H9 (cell line): ENCODE measurements at regions not wholly inside any gene's neighbourhood (a gene's known extent, or its start where the extent isn't known, plus 50 kb on each side); places are given as distances from the start of the nearest gene placed in this dataset.

Experiments used
- DNase-seq: peaks from one replicate; pipeline ENCODE4 v3.0.0-alpha.2; 2017
- H2AFZ ChIP-seq: one replicate; pipeline ENCODE4 v1.6.1; 2013; ENCODE audit warnings: mild to moderate bottlenecking, low read length, control low read depth, moderate library complexity
- H2AK5ac ChIP-seq: 2 replicates; pipeline ENCODE4 v1.6.1; 2013; ENCODE audit warnings: low read length, control low read depth, mixed read lengths; ENCODE audit not compliant: insufficient read length
- H2BK120ac ChIP-seq: one replicate; pipeline ENCODE4 v1.6.1; 2013; ENCODE audit warnings: low read depth, mild to moderate bottlenecking, low read length, control low read depth, inconsistent platforms; ENCODE audit not compliant: poor library complexity, severe bottlenecking
- H2BK12ac ChIP-seq: 2 replicates; pipeline ENCODE4 v1.6.1; 2013; ENCODE audit warnings: low read length, control low read depth, mixed read lengths, low read depth; ENCODE audit not compliant: insufficient read length
- H2BK15ac ChIP-seq: 2 replicates; pipeline ENCODE4 v1.6.1; 2013; ENCODE audit warnings: low read depth, low read length, control low read depth
- H2BK20ac ChIP-seq: one replicate; pipeline ENCODE4 v1.6.1; 2013; ENCODE audit warnings: low read depth, mild to moderate bottlenecking, low read length, control low read depth, inconsistent platforms; ENCODE audit not compliant: poor library complexity, severe bottlenecking
- H2BK5ac ChIP-seq: 2 replicates; pipeline ENCODE4 v1.6.1; 2013; ENCODE audit warnings: low read length, control low read depth, mixed read lengths; ENCODE audit not compliant: insufficient read length
- H3K14ac ChIP-seq: 2 replicates; pipeline ENCODE4 v1.6.1; 2013; ENCODE audit warnings: low read length, control low read depth; ENCODE audit not compliant: insufficient read depth
- H3K18ac ChIP-seq: 2 replicates; pipeline ENCODE4 v1.6.1; 2013; ENCODE audit warnings: low read depth, mild to moderate bottlenecking, mixed read lengths, low read length, control low read depth; ENCODE audit not compliant: insufficient read length
- H3K23ac ChIP-seq: 2 replicates; pipeline ENCODE4 v1.6.1; 2013; ENCODE audit warnings: low read length, control low read depth, mixed read lengths, low read depth; ENCODE audit not compliant: insufficient read length
- H3K23me2 ChIP-seq: 2 replicates; pipeline ENCODE4 v1.6.1; 2013; ENCODE audit warnings: low read depth, mild to moderate bottlenecking, mixed read lengths, low read length, control low read depth; ENCODE audit not compliant: insufficient read length, poor library complexity, severe bottlenecking
- H3K27ac ChIP-seq: 2 replicates; pipeline ENCODE4 v1.5.1; 2013; ENCODE audit warnings: low read length, control low read depth, mixed read lengths, low read depth; ENCODE audit not compliant: insufficient read length
- H3K27me3 ChIP-seq: 2 replicates; pipeline ENCODE4 v1.6.1; 2013; ENCODE audit warnings: low read length, control low read depth, inconsistent platforms; ENCODE audit not compliant: insufficient read depth
- H3K4ac ChIP-seq: 2 replicates; pipeline ENCODE4 v1.6.1; 2013; ENCODE audit warnings: low read depth, mild to moderate bottlenecking, control low read depth, inconsistent platforms, low read length, moderate library complexity
- H3K4me1 ChIP-seq: 2 replicates; pipeline ENCODE4 v1.6.1; 2013; ENCODE audit warnings: low read length, control low read depth, inconsistent platforms; ENCODE audit not compliant: insufficient read depth
- H3K4me2 ChIP-seq: 2 replicates; pipeline ENCODE4 v1.6.1; 2013; ENCODE audit warnings: low read length, control low read depth, mixed read lengths; ENCODE audit not compliant: insufficient read length, insufficient read depth
- H3K56ac ChIP-seq: 2 replicates; pipeline ENCODE4 v1.6.1; 2013; ENCODE audit warnings: low read depth, mild to moderate bottlenecking, mixed read lengths, low read length, control low read depth; ENCODE audit not compliant: insufficient read length
- H3K79me1 ChIP-seq: 2 replicates; pipeline ENCODE4 v1.6.1; 2013; ENCODE audit warnings: low read depth, mild to moderate bottlenecking, moderate library complexity, low read length, control low read depth, inconsistent platforms; ENCODE audit not compliant: insufficient read depth, poor library complexity, severe bottlenecking
- H3K79me2 ChIP-seq: 2 replicates; pipeline ENCODE4 v1.6.1; 2013; ENCODE audit warnings: low read length, control low read depth, inconsistent platforms; ENCODE audit not compliant: insufficient read depth
- H3K9ac ChIP-seq: 2 replicates; pipeline ENCODE4 v1.6.1; 2013; ENCODE audit warnings: low read length, control low read depth, mixed read lengths; ENCODE audit not compliant: insufficient read length; ENCODE audit errors: extremely low read depth
- H3K9me3 ChIP-seq: one replicate; pipeline ENCODE4 v1.6.1; 2013; ENCODE audit warnings: low read depth, low read length, inconsistent platforms; ENCODE audit not compliant: control insufficient read depth
- H3T11ph ChIP-seq: one replicate; pipeline ENCODE4 v1.6.1; 2013; ENCODE audit warnings: mild to moderate bottlenecking, low read length, control low read depth, inconsistent platforms
- H4K20me1 ChIP-seq: one replicate; pipeline ENCODE4 v1.6.1; 2013; ENCODE audit not compliant: control insufficient read depth, insufficient read length, insufficient read depth
- H4K5ac ChIP-seq: 2 replicates; pipeline ENCODE4 v1.6.1; 2013; ENCODE audit warnings: low read depth, mild to moderate bottlenecking, mixed read lengths, low read length, control low read depth; ENCODE audit not compliant: insufficient read length
- H4K8ac ChIP-seq: replicated peaks from 2 replicates; pipeline ENCODE4 v1.6.1; 2013; ENCODE audit warnings: low read length, control low read depth, mixed read lengths, low read depth; ENCODE audit not compliant: insufficient read length
- H4K91ac ChIP-seq: 2 replicates; pipeline ENCODE4 v1.6.1; 2013; ENCODE audit warnings: low read depth, mild to moderate bottlenecking, moderate library complexity, mixed read lengths, low read length, control low read depth; ENCODE audit not compliant: insufficient read length
- H3K27ac Mint-ChIP-seq, 3 experiments: 2 replicates in 2 of 3; 3 replicates in 1 of 3; pipeline ENCODE4 v1.8.0; 2020 to 2021; ENCODE audit warnings: mixed read lengths in 3 of 3, mild to moderate bottlenecking in 1 of 3, moderate library complexity in 1 of 3
- H3K27me3 Mint-ChIP-seq: 2 replicates; pipeline ENCODE4 v1.8.0; 2021; ENCODE audit warnings: low read depth, mild to moderate bottlenecking, moderate library complexity, mixed read lengths
- H3K36me3 Mint-ChIP-seq, 3 experiments: 2 replicates in 2 of 3; 3 replicates in 1 of 3; pipeline ENCODE4 v1.8.0; 2020 to 2021; ENCODE audit warnings: low read depth in 3 of 3, mixed read lengths in 3 of 3; ENCODE audit not compliant: insufficient read depth in 1 of 3
- H3K4me1 Mint-ChIP-seq, 2 experiments: 2 replicates each; pipeline ENCODE4 v1.8.0; 2020; ENCODE audit warnings: mixed read lengths in 2 of 2
- H3K4me3 Mint-ChIP-seq, 2 experiments: 2 replicates in 1 of 2; 3 replicates in 1 of 2; pipeline ENCODE4 v1.8.0; 2020 to 2021; ENCODE audit warnings: mild to moderate bottlenecking in 2 of 2, mixed read lengths in 2 of 2, moderate library complexity in 1 of 2
- H3K9me3 Mint-ChIP-seq, 2 experiments: 2 replicates in 1 of 2; 3 replicates in 1 of 2; pipeline ENCODE4 v1.8.0; 2020; ENCODE audit warnings: mild to moderate bottlenecking in 2 of 2, mixed read lengths in 2 of 2, moderate library complexity in 1 of 2
- whole genome bisulfite sequencing: extraction: QIAGEN DNeasy Blood & Tissue Kit; methylation state at CpG from one replicate; pipeline ENCODE4 v1.1.7; 2013; ENCODE audit warnings: missing lambda C conversion rate, low lambda C conversion rate, mixed read lengths; ENCODE audit not compliant: insufficient read length; ENCODE audit errors: extremely low coverage; 5-methylcytosine and 5-hydroxymethylcytosine counted together
- TF ChIP-seq, protein P1 (sequence below): fragments of 200-600 bp; sonication (generic); conservative IDR thresholded peaks from 3 replicates; pipeline ENCODE4 v1.8.0; 2021; ENCODE audit warnings: antibody characterized with exemption, mild to moderate bottlenecking

DNA sequence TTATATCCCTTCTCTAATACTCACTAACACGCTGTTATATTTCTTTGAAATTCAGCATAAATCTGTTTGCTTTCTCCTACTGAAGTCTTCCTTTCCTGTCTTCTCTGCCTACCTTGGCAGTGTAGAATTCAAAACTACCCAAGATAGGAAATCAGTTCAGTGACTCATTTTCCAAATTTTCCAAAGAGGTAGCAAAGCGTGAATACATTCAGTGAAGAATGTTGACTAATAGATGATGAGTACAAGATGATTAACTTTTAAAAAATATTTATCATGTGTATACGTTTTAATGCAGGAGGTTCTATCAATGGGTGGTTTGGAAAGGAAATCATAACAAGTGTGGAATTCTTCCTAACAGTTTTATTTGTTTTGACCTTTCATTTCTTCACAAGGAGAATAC, 201.9 kb upstream of the SLC8A1 start:
- H3K36me3 Mint-ChIP-seq, result no peaks in the 10 kb centered on the region

More for the DNA sequence above, 201.9 kb upstream of the SLC8A1 start:
- Histone ChIP-seq H3K4me2 (no peak overlapping the region), H4K91ac (no peak overlapping the region), H2BK5ac (no peak overlapping the region), H3K9me3 (no peaks in the 10 kb centered on the region), H3K4me1 (no peaks in the 10 kb centered on the region), H3K79me1 (no peaks in the 10 kb centered on the region), H3K79me2 (no peaks in the 10 kb centered on the region), H4K8ac (no peak overlapping the region), H4K20me1 (no peaks in the 10 kb centered on the region), H3K14ac (no peak overlapping the region), H3K23me2 (no peaks in the 10 kb centered on the region), H2AFZ (no peak overlapping the region), H2BK15ac (no peak overlapping the region), H4K5ac (no peak overlapping the region), H2BK120ac (no peak overlapping the region), H2BK12ac (no peak overlapping the region), H3K9ac (no peak overlapping the region), H3K4ac (no peak overlapping the region), H3K23ac (no peak overlapping the region), H3K18ac (no peak overlapping the region), H3K27me3 (no peaks in the 10 kb centered on the region), H3T11ph (no peak overlapping the region), H2BK20ac (no peak overlapping the region), H3K56ac (no peak overlapping the region), H3K27ac (no peak overlapping the region), H2AK5ac (no peak overlapping the region)
- H3K4me1 Mint-ChIP-seq, result no peaks in the 10 kb centered on the region
- no peaks in the 10 kb centered on the region for H3K9me3 Mint-ChIP-seq
- no peaks in the 10 kb centered on the region for H3K27me3 Mint-ChIP-seq
- H3K27ac Mint-ChIP-seq, result no peak overlapping the region
- TF ChIP-seq, protein P1, sequence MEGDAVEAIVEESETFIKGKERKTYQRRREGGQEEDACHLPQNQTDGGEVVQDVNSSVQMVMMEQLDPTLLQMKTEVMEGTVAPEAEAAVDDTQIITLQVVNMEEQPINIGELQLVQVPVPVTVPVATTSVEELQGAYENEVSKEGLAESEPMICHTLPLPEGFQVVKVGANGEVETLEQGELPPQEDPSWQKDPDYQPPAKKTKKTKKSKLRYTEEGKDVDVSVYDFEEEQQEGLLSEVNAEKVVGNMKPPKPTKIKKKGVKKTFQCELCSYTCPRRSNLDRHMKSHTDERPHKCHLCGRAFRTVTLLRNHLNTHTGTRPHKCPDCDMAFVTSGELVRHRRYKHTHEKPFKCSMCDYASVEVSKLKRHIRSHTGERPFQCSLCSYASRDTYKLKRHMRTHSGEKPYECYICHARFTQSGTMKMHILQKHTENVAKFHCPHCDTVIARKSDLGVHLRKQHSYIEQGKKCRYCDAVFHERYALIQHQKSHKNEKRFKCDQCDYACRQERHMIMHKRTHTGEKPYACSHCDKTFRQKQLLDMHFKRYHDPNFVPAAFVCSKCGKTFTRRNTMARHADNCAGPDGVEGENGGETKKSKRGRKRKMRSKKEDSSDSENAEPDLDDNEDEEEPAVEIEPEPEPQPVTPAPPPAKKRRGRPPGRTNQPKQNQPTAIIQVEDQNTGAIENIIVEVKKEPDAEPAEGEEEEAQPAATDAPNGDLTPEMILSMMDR, result no peak
- WGBS, result 100% methylated on average over 1 of the region's 3 CpGs
- H3K4me3 Mint-ChIP-seq, result no peak overlapping the region
- no peak for DNase-seq
